ENCODE measurements at regions not wholly inside any gene's neighbourhood (a gene's known extent, or its start where the extent isn't known, plus 50 kb on each side); places are given as distances from the start of the nearest gene placed in this dataset.
"Not testable (repeated sequence)": the region's sequence is repeated elsewhere in the genome, so short reads cannot be mapped to it uniquely, and the experiment has no call there.

DNA sequence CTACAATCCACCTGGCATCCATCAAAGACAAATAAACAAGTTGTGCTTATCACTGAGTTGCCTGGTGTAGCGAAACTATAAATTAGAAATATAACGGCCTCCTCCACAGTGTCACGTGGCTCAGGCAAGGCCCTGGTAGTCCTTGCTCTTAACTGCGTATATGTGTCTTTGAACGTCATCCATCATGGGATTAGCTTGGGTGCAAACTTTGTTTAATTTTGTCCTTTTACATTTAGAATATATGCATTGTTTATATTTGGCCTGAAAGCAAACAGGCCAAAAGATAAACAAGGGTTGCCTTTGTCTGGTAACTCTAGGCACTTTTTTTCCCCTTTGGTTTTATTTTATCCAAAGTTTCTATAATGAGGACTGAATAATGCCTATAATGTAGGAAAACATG, 184.9 kb downstream of the KIT start:
- DNase-seq = no peak

DNA sequence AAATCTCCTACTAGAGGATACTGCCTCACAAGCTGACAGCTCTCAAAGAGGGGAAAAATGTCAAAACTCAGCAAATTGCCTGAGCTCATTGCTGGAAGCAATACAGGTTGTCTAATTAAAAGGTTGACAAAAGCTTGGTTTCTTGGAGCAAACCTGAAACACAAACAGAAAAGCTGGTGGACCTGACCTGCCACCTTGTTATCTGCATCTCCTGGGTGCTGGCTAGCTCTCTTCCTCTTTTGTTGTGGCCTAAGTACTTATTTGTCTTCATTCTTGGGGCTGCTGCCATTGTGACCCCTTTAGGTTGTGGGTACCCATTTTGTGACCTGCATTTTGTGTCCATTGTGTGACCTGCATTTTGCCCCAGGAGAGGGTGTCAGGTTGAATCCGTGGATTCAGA, 184.5 kb downstream of the KIT start:
- no peak for DNase-seq

DNA sequence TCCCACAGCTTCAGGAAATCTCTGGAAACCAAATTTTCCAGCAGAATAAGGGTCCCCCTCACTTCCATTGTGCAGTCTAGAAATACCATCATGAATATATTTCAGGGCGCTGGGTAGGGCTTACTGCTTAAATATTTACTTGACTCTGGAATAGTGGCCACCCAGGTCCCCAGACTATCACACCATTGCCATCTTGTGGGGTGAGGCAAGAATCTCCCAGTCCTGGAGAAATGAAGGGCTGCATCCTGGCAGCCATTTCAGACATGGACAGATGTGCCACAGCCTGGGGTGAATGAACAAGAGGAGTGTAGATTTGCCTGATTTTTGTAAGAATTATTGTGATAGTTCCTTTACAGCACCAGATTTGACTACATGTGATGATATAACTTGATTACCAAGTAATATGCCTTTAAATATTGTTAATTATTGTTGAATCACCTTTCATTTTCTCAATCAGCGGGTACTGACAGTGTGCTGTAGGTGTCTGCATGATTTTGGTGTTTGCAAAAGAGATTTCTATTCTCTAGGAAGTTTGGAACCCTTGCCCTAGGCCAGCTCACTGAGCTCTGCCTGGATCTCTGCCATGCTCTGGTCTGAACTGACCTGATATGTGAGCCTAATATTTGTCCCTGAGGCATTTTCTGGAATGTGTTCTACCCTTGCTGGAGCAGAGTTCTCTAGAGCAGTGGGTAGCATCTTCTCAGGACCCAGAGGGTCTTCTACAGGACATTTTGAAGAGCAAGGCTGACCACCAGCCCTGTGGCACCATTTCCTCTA, 183.4 kb downstream of the KIT start:
- DNase-seq = no peak

DNA sequence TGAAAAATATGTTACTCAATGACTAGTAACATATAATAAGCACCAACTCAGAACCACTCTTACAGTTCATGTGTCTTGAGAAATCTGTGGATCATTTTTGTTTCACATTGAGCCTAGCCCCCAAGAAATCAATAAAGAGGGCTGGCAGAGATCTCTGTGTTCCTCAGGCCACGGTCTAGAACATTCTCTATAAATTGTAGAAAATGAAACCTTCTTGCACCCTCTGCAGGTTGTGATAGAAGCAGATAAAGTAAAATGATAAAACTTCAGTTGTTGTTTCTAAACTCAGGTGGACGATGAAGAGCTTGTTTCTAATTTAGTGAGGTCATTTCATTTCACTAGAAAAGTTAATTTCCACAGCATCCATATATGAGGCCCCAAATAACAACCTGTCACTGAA, 182.7 kb downstream of the KIT start:
- DNase-seq = no peak

DNA sequence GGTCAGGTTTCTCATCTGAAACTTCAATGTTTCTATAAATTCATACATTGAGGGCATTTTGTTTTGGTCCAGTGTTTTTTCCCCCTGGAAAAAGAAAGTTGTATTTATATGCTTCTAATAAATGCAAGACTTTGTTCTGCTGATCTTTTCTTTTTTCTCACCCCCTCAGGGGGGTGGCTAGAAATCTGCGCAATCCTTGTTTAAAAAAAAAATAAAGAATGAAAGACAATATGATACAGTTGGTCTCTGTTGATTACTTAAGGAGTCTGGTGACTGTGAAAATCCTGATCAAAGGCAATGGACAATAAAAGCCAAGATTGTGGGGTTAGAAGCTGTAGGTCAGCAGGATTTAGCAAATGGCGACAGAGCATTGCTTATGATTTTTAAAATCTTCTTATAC, 180.5 kb downstream of the KIT start:
- DNase-seq = no peak

DNA sequence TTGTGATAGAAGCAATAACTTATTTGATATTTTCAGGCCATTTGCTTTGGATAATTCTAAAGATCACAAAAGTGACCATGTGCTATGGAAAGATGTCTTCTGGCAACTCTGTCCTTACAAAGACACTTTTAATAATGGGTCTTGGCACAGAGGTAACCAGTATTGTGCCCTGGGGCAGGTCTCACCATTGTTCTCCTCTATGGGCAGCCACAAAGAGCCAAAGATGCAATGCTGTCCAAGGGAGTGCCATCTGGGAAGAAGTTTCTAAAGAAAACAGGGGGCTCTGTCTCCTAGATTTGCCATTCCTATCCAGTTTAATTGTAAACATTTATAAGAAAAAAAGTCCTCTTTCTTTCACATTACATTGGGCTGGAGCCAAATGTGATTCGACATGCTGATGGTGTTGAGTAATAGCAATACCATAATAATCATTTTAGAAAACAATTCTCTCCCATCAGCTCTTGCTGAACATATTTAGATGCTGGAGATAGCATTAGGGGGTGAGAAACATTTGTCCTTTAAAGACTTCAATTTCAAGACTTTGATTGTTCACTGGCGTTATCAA, 179.9 kb downstream of the KIT start:
- DNase-seq = no peak

DNA sequence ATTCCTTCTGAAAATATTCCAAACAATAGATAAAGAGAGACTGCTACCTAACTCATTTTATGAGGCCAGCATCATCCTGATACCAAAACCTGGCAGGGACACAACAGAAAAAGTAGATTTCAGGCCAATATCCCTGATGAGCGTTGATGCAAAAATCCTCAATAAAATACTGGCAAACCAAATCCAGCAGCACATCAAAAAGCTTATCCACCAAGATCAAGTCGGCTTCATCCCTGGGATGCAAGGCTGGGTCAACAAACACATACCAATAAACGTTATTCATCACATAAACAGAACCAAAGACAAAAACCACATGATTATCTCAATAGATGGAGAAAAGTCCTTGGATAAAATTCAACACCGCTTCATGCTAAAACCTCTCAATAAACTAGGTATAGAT, 170.6 kb downstream of the KIT start:
- not testable (repeated sequence) for DNase-seq

DNA sequence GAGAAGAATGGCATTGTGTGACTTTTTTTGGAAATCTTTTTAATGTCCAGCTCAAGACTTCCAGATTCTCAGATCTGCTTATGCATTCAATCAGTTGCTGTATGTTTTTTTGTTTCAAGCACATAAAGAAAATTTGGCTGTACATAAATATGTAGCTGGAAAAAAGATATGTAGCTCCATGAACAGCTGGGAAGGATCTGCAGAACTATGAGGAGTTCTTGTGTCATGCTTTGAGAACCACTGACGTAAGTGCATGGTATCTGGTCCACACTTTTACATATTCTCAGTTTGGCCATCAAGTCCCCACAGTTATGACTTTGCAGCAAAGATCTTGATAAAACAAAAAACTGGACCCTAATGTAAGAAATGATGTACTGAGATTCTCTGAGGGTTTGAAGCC, 165.9 kb downstream of the KIT start:
- no peak for DNase-seq

DNA sequence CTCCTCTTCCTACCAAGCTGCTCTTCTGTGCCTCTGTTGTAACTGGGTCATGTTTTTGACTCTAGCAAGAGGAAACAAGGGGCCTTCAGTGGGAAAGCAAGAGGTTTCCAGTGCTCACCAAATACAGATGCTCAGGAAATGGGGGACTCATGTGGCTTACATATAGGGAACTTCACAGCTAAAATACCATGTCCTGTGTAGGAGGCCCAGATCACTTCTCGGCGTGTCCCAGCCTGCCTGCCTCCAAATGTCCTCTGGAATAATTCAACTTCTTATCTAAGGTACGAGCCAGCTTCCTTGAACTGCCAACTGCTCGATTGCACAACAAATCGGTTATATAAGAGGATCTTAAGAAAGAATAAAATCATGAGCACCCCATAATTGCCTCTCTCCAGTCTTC, 161.3 kb downstream of the KIT start:
- DNase-seq = no peak

DNA sequence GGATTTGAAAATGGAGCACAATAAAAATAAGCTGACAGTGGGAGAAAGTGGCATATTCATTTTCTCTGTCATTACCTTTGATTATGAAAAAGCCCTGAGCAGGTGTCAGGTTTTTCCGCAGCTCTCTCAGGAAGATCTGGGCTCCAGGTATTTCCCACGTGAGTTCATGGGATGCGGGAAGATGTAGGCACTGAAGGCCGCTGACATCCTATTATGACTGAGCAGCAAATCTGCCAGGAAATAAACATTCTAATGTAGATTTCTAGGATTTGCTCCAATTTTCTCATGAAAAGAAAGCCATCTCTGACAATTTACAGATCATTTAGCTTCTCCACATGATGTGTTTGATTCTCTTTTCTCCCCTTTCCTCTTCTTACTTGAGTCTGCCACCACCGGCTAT, 160.7 kb downstream of the KIT start:
- DNase-seq = no peak

DNA sequence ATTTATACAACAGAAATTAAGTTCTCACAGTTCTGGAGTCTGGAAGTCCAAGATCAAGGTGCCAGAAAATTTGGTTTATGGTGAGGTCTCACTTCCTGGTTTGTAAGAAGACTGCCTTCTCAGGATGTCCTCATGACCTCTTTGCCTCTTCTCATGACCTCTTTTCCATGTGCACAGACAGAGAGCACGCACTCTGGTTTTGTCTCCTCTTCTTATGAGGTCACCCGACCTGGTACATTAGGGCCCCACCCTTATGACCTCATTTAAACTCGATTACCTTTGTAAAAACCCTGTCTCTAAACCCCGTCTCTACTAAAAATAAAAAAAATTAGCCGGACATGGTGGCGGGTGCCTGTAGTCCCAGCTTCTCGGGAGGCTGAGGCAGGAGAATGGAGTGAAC, 155.9 kb downstream of the KIT start:
- DNase-seq = no peak

DNA sequence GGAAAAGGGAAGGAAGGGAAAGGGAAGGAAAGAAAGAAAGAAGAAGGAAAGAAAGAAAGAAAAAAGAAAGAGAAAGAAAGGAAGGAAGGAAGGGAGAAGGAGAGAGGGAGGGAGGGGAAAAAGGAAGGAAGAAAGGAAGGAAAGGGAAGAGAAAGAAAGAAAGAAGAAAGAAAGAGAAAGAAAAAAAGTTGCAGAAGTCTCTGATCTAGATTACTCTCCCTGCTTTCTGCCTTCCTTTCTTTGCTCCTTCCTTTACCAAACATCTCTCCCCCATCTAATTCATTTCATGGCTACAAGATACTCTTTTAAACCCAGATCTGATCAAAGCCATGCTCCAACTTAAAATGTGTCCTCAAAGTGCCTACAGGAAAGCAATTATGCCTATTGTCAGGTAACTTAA, 148.6 kb downstream of the KIT start:
- DNase-seq = no peak

DNA sequence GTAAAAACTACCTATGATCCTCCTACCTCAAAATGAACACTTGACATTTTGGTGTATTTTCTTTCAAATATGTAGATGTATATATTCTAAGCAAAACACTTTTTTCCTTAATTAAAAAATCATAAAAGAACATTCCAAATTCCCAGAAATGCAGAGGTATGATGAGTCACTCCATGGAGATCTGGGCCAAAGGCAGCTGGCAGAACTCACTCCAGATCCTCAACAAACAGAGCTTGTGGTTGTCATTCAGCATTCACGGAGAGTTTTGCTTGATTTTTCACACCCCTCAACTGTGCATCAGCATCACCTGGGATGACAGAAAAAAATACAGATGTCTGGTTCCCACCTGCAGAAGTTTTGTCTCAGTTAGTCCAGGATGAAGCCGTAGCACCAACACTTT, 144.6 kb downstream of the KIT start:
- no peak for DNase-seq

DNA sequence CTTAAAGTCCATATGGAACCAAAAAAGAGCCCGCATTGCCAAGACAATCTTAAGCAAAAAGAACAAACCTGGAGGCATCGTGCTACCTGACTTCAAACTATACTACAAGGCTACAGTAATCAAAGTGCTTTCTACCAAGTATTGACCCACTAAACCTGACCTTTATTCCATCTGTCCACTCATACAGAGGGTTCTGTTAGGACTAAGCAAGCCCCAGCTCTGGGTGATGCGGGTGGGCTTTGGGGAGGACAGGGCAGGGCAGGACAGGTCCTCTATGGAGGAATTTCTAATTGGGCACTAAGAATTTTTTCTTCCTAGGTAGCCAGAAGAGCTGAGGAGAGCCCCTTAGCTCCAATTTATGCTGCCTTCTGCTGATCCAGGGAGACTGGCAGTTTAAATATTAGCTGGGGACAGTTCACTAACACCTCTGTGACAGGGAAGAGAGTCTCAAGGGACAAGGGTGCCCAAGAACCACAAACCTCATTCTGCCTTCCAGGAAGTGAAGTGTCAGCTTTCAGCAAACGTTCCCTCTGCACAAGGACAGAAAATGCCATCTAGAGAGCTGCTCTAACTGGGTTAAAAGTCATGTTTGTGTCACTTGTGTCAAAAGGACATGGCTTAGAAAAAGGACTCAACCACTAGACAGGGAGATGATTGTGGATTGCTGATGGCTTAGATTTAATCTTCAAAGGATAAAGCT, 143.2 kb downstream of the KIT start:
- no peak for DNase-seq

DNA sequence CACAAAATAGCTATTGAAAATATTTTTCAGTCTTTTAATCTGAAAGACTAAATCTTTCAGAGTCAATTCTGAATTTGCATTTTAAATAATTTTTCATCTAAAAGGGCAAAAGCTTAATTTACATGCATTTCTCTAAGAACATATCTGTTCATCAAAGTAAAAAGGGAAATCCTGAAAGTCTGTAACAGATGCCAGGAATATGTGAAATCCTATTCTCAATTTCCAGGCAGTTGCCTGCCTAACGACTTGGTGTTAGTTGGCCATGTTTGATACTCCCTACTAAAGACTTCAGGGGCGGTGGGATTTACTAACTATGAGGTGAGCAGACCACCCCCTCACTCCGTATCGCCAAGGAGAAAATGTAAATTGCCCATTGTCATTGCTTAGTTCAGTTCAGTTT, 136.8 kb downstream of the KIT start:
- no peak for DNase-seq

DNA sequence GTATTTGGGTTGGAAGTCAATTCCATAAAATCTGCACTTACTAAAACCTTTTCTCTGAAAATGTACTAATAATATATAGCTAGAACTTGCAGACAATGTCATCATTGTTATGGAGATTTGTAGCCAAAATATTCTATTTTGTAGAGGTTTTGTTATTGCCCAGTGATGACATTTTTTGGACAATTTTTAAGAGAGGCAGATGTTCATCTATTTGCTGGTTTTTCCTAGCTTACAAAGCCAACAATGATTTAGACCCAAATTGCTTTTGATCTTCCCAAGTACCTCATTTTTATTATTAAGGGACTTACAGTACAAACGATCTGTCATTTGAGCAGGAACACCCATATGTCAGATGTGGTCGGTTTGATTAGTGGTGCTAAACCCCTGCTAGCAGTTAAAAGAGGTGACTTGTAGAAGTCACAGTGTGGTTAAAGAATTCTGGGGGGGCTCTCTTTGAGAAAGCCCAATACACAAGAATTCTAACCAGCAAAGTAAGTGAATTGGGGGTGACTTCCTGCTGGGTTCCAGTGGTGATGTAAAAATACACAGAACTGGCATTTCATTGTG, 136.2 kb downstream of the KIT start:
- DNase-seq = no peak

Data from activated CD4-positive, CD25-positive, alpha-beta regulatory T cell (primary cell).